Non-pigmented ciliary epithelial cell (primary cell): ENCODE measurements at regions not wholly inside any gene's neighbourhood (a gene's known extent, or its start where the extent isn't known, plus 50 kb on each side); places are given as distances from the start of the nearest gene placed in this dataset.
"Not testable (repeated sequence)": the region's sequence is repeated elsewhere in the genome, so short reads cannot be mapped to it uniquely, and the experiment has no call there.

Experiments used
- DNase-seq: peaks from one replicate; pipeline ENCODE4 v3.0.0-alpha.2; 2010; ENCODE audit warnings: low read depth

- DNase-seq, result no peak
These were observed 58.1 kb downstream of the ATXN7L3B start for GRCh38 chr12:74595696-74596095.

- no peak for DNase-seq
These were observed 61.2 kb downstream of the ATXN7L3B start for GRCh38 chr12:74598819-74599218.

- no peak for DNase-seq
These were observed 62.3 kb downstream of the ATXN7L3B start for GRCh38 chr12:74599932-74600331.

- DNase-seq, result not testable (repeated sequence)
These were observed 63.2 kb downstream of the ATXN7L3B start for GRCh38 chr12:74600817-74601216.

GRCh38 chr12:74602881-74603672, 65.4 kb downstream of the ATXN7L3B start:
- DNase-seq, result no peak

GRCh38 chr12:74608231-74608775, 70.7 kb downstream of the ATXN7L3B start:
- no peak for DNase-seq

GRCh38 chr12:74610711-74611110, 73.1 kb downstream of the ATXN7L3B start:
- DNase-seq, result no peak

GRCh38 chr12:74614426-74614825, 76.8 kb downstream of the ATXN7L3B start:
- DNase-seq, result no peak

- no peak for DNase-seq
These were observed 81.4 kb downstream of the ATXN7L3B start for GRCh38 chr12:74619084-74619483.

GRCh38 chr12:74619884-74620283, 82.2 kb downstream of the ATXN7L3B start:
- DNase-seq, result no peak

GRCh38 chr12:74620921-74621320, 83.3 kb downstream of the ATXN7L3B start:
- DNase-seq, result no peak

- no peak for DNase-seq
These were observed 86.6 kb downstream of the ATXN7L3B start for GRCh38 chr12:74624201-74624600.

- DNase-seq, result no peak
These were observed 88.8 kb downstream of the ATXN7L3B start for GRCh38 chr12:74626397-74626796.

- DNase-seq, result no peak
These were observed 103.6 kb downstream of the ATXN7L3B start for GRCh38 chr12:74641262-74641661.

GRCh38 chr12:74641694-74642093, 104.1 kb downstream of the ATXN7L3B start:
- DNase-seq, result no peak

GRCh38 chr12:74644681-74645080, 107.0 kb downstream of the ATXN7L3B start:
- DNase-seq, result no peak

GRCh38 chr12:74646831-74647230, 109.2 kb downstream of the ATXN7L3B start:
- DNase-seq, result no peak

GRCh38 chr12:74647256-74647655, 109.6 kb downstream of the ATXN7L3B start:
- DNase-seq, result no peak

- DNase-seq, result no peak
These were observed 118.6 kb downstream of the ATXN7L3B start for GRCh38 chr12:74656251-74656650.

- no peak for DNase-seq
These were observed 122.8 kb downstream of the ATXN7L3B start for GRCh38 chr12:74660442-74660841.

GRCh38 chr12:74663958-74664357, 126.3 kb downstream of the ATXN7L3B start:
- no peak for DNase-seq

GRCh38 chr12:74665690-74666089, 128.1 kb downstream of the ATXN7L3B start:
- DNase-seq, result no peak

GRCh38 chr12:74671421-74671820, 133.8 kb downstream of the ATXN7L3B start:
- DNase-seq, result no peak

GRCh38 chr12:74676955-74677354, 139.3 kb downstream of the ATXN7L3B start:
- DNase-seq, result not testable (repeated sequence)
